HFFc6 (cell line): ENCODE measurements at regions not wholly inside any gene's neighbourhood (a gene's known extent, or its start where the extent isn't known, plus 50 kb on each side); places are given as distances from the start of the nearest gene placed in this dataset.
"Not testable (repeated sequence)": the region's sequence is repeated elsewhere in the genome, so short reads cannot be mapped to it uniquely, and the experiment has no call there.

Source experiments
- DNase-seq: peaks from one replicate; pipeline ENCODE4 v3.0.0-alpha.2; 2018
- H3K27ac Mint-ChIP-seq: 2 replicates; pipeline ENCODE4 v1.8.0; 2020; ENCODE audit warnings: mild to moderate bottlenecking, mixed read lengths
- H3K27me3 Mint-ChIP-seq: 2 replicates; pipeline ENCODE4 v1.8.0; 2021; ENCODE audit warnings: mild to moderate bottlenecking, moderate library complexity, mixed read lengths; ENCODE audit not compliant: insufficient read depth
- H3K36me3 Mint-ChIP-seq: 2 replicates; pipeline ENCODE4 v1.8.0; 2021; ENCODE audit warnings: low read depth, mixed read lengths
- H3K4me1 Mint-ChIP-seq: 2 replicates; pipeline ENCODE4 v1.8.0; 2020; ENCODE audit warnings: low read depth, mixed read lengths
- H3K4me3 Mint-ChIP-seq: 2 replicates; pipeline ENCODE4 v1.8.0; 2020; ENCODE audit warnings: mild to moderate bottlenecking, moderate library complexity, mixed read lengths
- H3K9me3 Mint-ChIP-seq: 2 replicates; pipeline ENCODE4 v1.8.0; 2020; ENCODE audit warnings: mild to moderate bottlenecking, mixed read lengths
- CTCF ChIP-seq: fragments of 200-600 bp; sonication (generic); IDR thresholded peaks from 2 replicates; pipeline ENCODE4 v1.5.0; 2021; ENCODE audit warnings: antibody characterized with exemption, mild to moderate bottlenecking

- H3K36me3 Mint-ChIP-seq = no peaks in the 10 kb centered on the region
- H3K27me3 Mint-ChIP-seq = no peaks in the 10 kb centered on the region
- H3K4me3 Mint-ChIP-seq = no peak overlapping the region
- no peak for DNase-seq
- no peak for TF ChIP-seq CTCF
- no peaks in the 10 kb centered on the region for H3K4me1 Mint-ChIP-seq
- no peak overlapping the region for H3K27ac Mint-ChIP-seq
- H3K9me3 Mint-ChIP-seq = peaks cover 13% of the 10 kb centered on the region
These were observed 426.4 kb upstream of the RPS6KA3 start for GRCh38 chrX:20693078-20693477.

GRCh38 chrX:20686256-20686655, 419.5 kb upstream of the RPS6KA3 start:
- H3K9me3 Mint-ChIP-seq = peaks cover 14% of the 10 kb centered on the region
- no peaks in the 10 kb centered on the region for H3K36me3 Mint-ChIP-seq
- no peaks in the 10 kb centered on the region for H3K27me3 Mint-ChIP-seq
- no peak overlapping the region for H3K4me3 Mint-ChIP-seq
- H3K27ac Mint-ChIP-seq = no peak overlapping the region
- TF ChIP-seq CTCF = no peak
- DNase-seq = no peak
- H3K4me1 Mint-ChIP-seq = no peaks in the 10 kb centered on the region

DNA sequence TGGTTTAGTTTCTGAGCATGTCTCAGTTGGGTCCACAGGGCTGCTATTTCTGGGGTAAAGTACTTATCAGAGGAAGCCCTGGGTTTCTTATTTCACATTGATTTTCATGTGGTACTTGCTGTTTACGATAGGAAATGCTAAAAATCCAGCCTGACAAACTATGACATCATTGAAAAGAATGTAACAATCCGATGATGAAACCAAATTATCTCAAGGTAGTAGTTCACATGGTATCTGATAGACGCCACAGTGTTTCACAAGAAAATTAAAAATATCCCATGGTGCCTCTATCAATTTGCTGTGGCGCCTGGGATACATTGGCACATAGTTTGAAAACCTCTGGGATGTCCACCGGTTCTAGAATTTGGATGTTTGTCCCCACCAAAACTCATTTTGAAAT, 418.9 kb upstream of the RPS6KA3 start:
- Mint-ChIP-seq H3K4me3 (no peak overlapping the region), H3K27ac (no peak overlapping the region), H3K4me1 (no peaks in the 10 kb centered on the region), H3K9me3 (peaks cover 14% of the 10 kb centered on the region), H3K36me3 (no peaks in the 10 kb centered on the region), H3K27me3 (no peaks in the 10 kb centered on the region)
- no peak for DNase-seq
- TF ChIP-seq CTCF = no peak

GRCh38 chrX:20681683-20682082, 415.0 kb upstream of the RPS6KA3 start:
- H3K36me3 Mint-ChIP-seq = no peaks in the 10 kb centered on the region
- no peaks in the 10 kb centered on the region for H3K27me3 Mint-ChIP-seq
- no peak overlapping the region for H3K27ac Mint-ChIP-seq
- H3K4me1 Mint-ChIP-seq = no peaks in the 10 kb centered on the region
- no peak for TF ChIP-seq CTCF
- DNase-seq = no peak
- no peak overlapping the region for H3K4me3 Mint-ChIP-seq
- H3K9me3 Mint-ChIP-seq = peaks cover 12% of the 10 kb centered on the region

DNA sequence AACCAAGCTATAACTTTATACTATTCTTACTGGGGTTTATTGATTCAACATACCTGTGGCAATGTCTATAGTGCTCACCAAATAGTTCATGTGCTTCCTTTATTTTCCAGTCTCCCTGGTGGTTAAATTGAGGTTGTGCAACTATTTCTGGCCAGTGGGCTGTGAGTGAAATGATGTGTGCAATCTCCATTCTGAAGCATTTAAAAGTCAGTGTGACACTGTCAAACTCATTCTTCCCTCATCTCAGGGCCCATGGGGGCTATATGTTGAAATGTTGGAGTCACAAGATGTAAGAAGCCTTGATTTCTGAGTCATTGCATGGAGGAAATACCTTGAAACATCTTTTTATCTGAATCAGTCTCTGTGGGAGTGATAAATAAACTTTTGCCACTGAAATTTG, 414.3 kb upstream of the RPS6KA3 start:
- no peaks in the 10 kb centered on the region for H3K27me3 Mint-ChIP-seq
- no peak overlapping the region for H3K4me3 Mint-ChIP-seq
- H3K4me1 Mint-ChIP-seq = no peaks in the 10 kb centered on the region
- DNase-seq = no peak
- TF ChIP-seq CTCF = no peak
- H3K9me3 Mint-ChIP-seq = peaks cover 12% of the 10 kb centered on the region
- H3K36me3 Mint-ChIP-seq = no peaks in the 10 kb centered on the region
- no peak overlapping the region for H3K27ac Mint-ChIP-seq

- Mint-ChIP-seq H3K27me3 (no peaks in the 10 kb centered on the region), H3K27ac (no peak overlapping the region), H3K9me3 (no peaks in the 10 kb centered on the region; the same call in 1 of the 2 replicates), H3K36me3 (no peaks in the 10 kb centered on the region), H3K4me3 (no peak overlapping the region), H3K4me1 (no peaks in the 10 kb centered on the region)
- DNase-seq = no peak
- TF ChIP-seq CTCF = no peak
These were observed 405.8 kb upstream of the RPS6KA3 start for GRCh38 chrX:20672476-20672875.

GRCh38 chrX:20671746-20672145, 405.0 kb upstream of the RPS6KA3 start:
- H3K27me3 Mint-ChIP-seq, H3K9me3 Mint-ChIP-seq, H3K36me3 Mint-ChIP-seq, DNase-seq, H3K4me1 Mint-ChIP-seq, H3K4me3 Mint-ChIP-seq, H3K27ac Mint-ChIP-seq: not testable (repeated sequence)
